Fibroblast of pulmonary artery (primary cell): ENCODE measurements at regions not wholly inside any gene's neighbourhood (a gene's known extent, or its start where the extent isn't known, plus 50 kb on each side); places are given as distances from the start of the nearest gene placed in this dataset.

Experiments
- DNase-seq: peaks from one replicate; pipeline ENCODE4 v3.0.0-alpha.2; 2010; ENCODE audit warnings: low read depth
- H3K4me3 ChIP-seq: replicated peaks from 2 replicates; pipeline ENCODE4 v1.5.1; 2011; ENCODE audit warnings: low read depth, mild to moderate bottlenecking, control low read depth, low read length, moderate library complexity
- CTCF ChIP-seq: IDR thresholded peaks from 2 replicates; pipeline ENCODE4 v1.5.1; 2011; ENCODE audit warnings: mild to moderate bottlenecking, control low read depth, low read length, inconsistent platforms; ENCODE audit errors: missing control alignments

GRCh38 chr16:82301146-82301755 is 131.2 kb upstream of the MPHOSPH6 start:
- no peak for DNase-seq
- no peak for TF ChIP-seq CTCF
- H3K4me3 ChIP-seq = no peak overlapping the region

- H3K4me3 ChIP-seq = no peak overlapping the region
- no peak for DNase-seq
- TF ChIP-seq CTCF = no peak
Measured at GRCh38 chr16:82300374-82300951, 130.4 kb upstream of the MPHOSPH6 start.

- DNase-seq = no peak
- no peak overlapping the region for H3K4me3 ChIP-seq
- no peak for TF ChIP-seq CTCF
Measured at GRCh38 chr16:82298472-82298871, 128.4 kb upstream of the MPHOSPH6 start.

GRCh38 chr16:82295290-82296201 is 125.5 kb upstream of the MPHOSPH6 start:
- no peak for TF ChIP-seq CTCF
- no peak overlapping the region for H3K4me3 ChIP-seq
- DNase-seq = no peak

GRCh38 chr16:82293671-82294070 is 123.6 kb upstream of the MPHOSPH6 start:
- DNase-seq = no peak
- no peak overlapping the region for H3K4me3 ChIP-seq
- no peak for TF ChIP-seq CTCF

GRCh38 chr16:82287937-82288336 is 117.9 kb upstream of the MPHOSPH6 start:
- TF ChIP-seq CTCF = no peak
- DNase-seq = no peak
- H3K4me3 ChIP-seq = no peak overlapping the region
